ENCODE measurements at regions not wholly inside any gene's neighbourhood (a gene's known extent, or its start where the extent isn't known, plus 50 kb on each side); places are given as distances from the start of the nearest gene placed in this dataset.

DNA sequence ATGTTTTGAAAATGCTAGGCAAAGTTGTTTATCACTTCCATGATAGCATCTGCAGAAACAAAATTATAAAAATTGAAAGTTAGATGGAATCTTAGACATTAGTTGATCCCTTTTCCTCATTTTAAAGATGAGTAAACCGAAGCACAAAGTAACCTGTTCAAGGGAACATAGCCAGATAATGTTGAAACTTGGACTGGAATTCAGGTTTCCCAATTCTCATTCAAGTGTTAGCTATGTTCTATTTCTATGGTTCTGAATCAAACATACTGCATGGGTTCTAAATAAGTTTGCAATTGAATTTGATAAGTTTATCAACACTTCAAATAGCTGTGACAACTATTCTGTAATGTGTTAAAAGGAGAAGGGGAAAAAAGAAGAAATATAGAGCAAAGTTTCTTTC lies 122.4 kb upstream of the SOX5 start:
- Histone ChIP-seq H3K9me3 (ENCODE audit: control insufficient read depth in 2 of 3, insufficient read depth in 1 of 3, low read length in 3 of 3) (no peaks in the 10 kb centered on the region), H3K27ac (ENCODE audit: low read depth in 2 of 2, low read length in 2 of 2) (no peak overlapping the region), H3K9ac (ENCODE audit: low read length in 3 of 3) (no peak overlapping the region), H3K36me3 (ENCODE audit: control insufficient read depth in 2 of 3, insufficient read depth in 3 of 3, low read length in 3 of 3) (no peaks in the 10 kb centered on the region), H3K27me3 (ENCODE audit: control insufficient read depth, insufficient read depth, low read length) (no peaks in the 10 kb centered on the region), H3K4me3 (ENCODE audit: low read length in 3 of 3) (no peak overlapping the region), H3K4me1 (ENCODE audit: control insufficient read depth in 2 of 3, insufficient read depth in 2 of 3, low read depth in 1 of 3, low read length in 3 of 3) (no peaks in the 10 kb centered on the region)
- FAIRE-seq: no peak
- TF ChIP-seq, protein P1, sequence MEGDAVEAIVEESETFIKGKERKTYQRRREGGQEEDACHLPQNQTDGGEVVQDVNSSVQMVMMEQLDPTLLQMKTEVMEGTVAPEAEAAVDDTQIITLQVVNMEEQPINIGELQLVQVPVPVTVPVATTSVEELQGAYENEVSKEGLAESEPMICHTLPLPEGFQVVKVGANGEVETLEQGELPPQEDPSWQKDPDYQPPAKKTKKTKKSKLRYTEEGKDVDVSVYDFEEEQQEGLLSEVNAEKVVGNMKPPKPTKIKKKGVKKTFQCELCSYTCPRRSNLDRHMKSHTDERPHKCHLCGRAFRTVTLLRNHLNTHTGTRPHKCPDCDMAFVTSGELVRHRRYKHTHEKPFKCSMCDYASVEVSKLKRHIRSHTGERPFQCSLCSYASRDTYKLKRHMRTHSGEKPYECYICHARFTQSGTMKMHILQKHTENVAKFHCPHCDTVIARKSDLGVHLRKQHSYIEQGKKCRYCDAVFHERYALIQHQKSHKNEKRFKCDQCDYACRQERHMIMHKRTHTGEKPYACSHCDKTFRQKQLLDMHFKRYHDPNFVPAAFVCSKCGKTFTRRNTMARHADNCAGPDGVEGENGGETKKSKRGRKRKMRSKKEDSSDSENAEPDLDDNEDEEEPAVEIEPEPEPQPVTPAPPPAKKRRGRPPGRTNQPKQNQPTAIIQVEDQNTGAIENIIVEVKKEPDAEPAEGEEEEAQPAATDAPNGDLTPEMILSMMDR (IDR thresholded peaks at IDR 0.05; ENCODE audit: borderline replicate concordance, extremely low read depth, insufficient read depth): no peak
- DNase-seq: no peak
- intact Hi-C loops (cut with DNase I): no loop called here

DNA sequence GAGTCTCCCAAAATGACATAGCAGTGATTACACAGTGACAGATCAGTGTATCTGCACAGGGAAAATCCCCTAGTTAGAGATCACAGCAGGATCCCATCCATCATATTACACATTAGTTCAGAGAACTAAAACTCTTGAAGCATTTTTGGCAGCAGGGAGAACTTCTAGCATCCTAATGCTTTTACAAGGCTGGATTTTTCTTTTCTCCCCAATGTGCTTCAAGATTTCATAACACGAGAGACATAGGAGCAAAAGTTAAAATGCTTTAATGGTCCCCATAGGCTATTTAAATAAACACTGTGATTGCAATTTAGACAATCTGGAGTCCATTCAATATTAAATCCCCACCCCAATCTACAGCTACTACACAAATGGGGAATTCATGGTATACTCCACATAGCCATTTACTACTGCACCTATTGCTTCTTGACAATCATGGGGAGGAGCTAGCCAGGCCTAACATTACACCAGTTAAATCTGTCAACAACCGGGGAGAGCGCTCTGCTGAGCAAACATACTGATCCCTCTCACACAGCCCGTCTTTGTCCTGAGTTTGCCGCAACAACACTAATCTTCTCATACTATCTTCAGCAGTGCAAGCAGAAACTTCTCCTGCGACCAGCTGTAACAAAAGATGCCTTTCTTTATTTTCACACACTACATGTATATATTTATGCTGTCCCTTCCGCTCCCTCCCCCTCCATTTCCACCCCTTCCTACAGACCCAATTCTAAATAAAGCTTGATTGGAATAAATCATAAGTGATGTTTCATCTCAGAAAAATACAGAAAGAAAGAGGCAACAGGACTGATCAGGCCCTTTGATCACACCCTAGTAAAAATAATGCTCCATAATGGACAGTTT lies 120.3 kb upstream of the SOX5 start:
- H3K27me3 ChIP-seq (ENCODE audit: control insufficient read depth, insufficient read depth, low read length): no peaks in the 10 kb centered on the region
- no peaks in the 10 kb centered on the region for H3K4me1 ChIP-seq (ENCODE audit: control insufficient read depth in 2 of 3, insufficient read depth in 2 of 3, low read depth in 1 of 3, low read length in 3 of 3)
- H3K9me3 ChIP-seq (ENCODE audit: control insufficient read depth in 2 of 3, insufficient read depth in 1 of 3, low read length in 3 of 3): no peaks in the 10 kb centered on the region
- H3K9ac ChIP-seq (ENCODE audit: low read length in 3 of 3): no peak overlapping the region
- FAIRE-seq: no peak
- TF ChIP-seq, protein P1 (IDR thresholded peaks at IDR 0.05; ENCODE audit: borderline replicate concordance, extremely low read depth, insufficient read depth): no peak
- H3K36me3 ChIP-seq (ENCODE audit: control insufficient read depth in 2 of 3, insufficient read depth in 3 of 3, low read length in 3 of 3): no peaks in the 10 kb centered on the region
- H3K27ac ChIP-seq (ENCODE audit: low read depth in 2 of 2, low read length in 2 of 2): no peak overlapping the region
- no peak overlapping the region for H3K4me3 ChIP-seq (ENCODE audit: low read length in 3 of 3)
- DNase-seq: peak in 4 of 5 donors; percentile 15 to 73 (median 40)
- intact Hi-C loops (cut with DNase I): no loop called here

DNA sequence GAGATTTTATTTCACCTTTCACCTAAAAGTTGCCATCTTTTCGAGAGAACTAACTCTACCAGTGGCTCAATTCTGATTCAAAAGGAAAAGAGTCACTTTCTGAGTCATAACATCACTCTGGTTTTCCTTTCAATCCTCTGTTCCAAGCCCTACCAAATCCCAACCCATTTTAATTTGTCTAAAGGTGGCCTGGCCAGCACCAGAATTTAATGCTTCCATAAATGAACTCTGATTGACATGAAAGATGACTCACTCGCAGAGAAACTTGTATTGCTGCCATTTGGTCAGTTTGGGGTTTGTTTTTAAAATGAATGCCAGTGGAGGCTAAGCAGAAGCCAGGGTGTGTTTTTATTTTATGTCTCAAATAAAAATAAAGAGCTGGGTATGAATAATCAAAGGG lies 117.4 kb upstream of the SOX5 start:
- Histone ChIP-seq H3K27ac (ENCODE audit: low read depth in 2 of 2, low read length in 2 of 2) (no peak overlapping the region), H3K9me3 (ENCODE audit: control insufficient read depth in 2 of 3, insufficient read depth in 1 of 3, low read length in 3 of 3) (no peaks in the 10 kb centered on the region), H3K4me1 (ENCODE audit: control insufficient read depth in 2 of 3, insufficient read depth in 2 of 3, low read depth in 1 of 3, low read length in 3 of 3) (no peaks in the 10 kb centered on the region), H3K36me3 (ENCODE audit: control insufficient read depth in 2 of 3, insufficient read depth in 3 of 3, low read length in 3 of 3) (no peaks in the 10 kb centered on the region), H3K4me3 (ENCODE audit: low read length in 3 of 3) (no peak overlapping the region), H3K27me3 (ENCODE audit: control insufficient read depth, insufficient read depth, low read length) (no peaks in the 10 kb centered on the region), H3K9ac (ENCODE audit: low read length in 3 of 3) (no peak overlapping the region)
- TF ChIP-seq, protein P1 (IDR thresholded peaks at IDR 0.05; ENCODE audit: borderline replicate concordance, extremely low read depth, insufficient read depth): no peak
- no peak for FAIRE-seq
- no peak for DNase-seq
- intact Hi-C loops (cut with DNase I): no loop called here

Data from kidney (tissue), 13 donors.